Body of pancreas (tissue), 4 donors: ENCODE measurements at regions not wholly inside any gene's neighbourhood (a gene's known extent, or its start where the extent isn't known, plus 50 kb on each side); places are given as distances from the start of the nearest gene placed in this dataset.

Source experiments
- CTCF ChIP-seq, 7 experiments: fragments of 450-650 bp in 4 of 7; fragments of 200-600 bp in 3 of 7; sonication (generic) in 3 of 7; IDR thresholded peaks; one replicate each; pipeline ENCODE4 v1.5.1; 2016 to 2019; ENCODE audit warnings: antibody characterized with exemption in 7 of 7
- POLR2A ChIP-seq, 3 donors: fragments of 450-650 bp; IDR thresholded peaks; one replicate each; pipeline ENCODE4 v1.6.1; 2016; ENCODE audit warnings: antibody characterized with exemption in 3 of 3, mild to moderate bottlenecking in 2 of 3

- TF ChIP-seq CTCF (IDR thresholded peaks at IDR 0.05) (no peak), POLR2A (IDR thresholded peaks at IDR 0.05) (no peak)
These were observed 1117.3 kb downstream of the BRD1 start for GRCh38 chr22:48710410-48710809.
